ENCODE measurements at regions not wholly inside any gene's neighbourhood (a gene's known extent, or its start where the extent isn't known, plus 50 kb on each side); places are given as distances from the start of the nearest gene placed in this dataset.
"Not testable (repeated sequence)": the region's sequence is repeated elsewhere in the genome, so short reads cannot be mapped to it uniquely, and the experiment has no call there.

GRCh38 chr9:129561594-129562281 lies 59.2 kb downstream of the C9orf50 start:
- Histone ChIP-seq H3K4me3 (no peak overlapping the region), H3K36me3 (no peaks in the 10 kb centered on the region), H3K27me3 (no peaks in the 10 kb centered on the region), H3K9me3 (no peaks in the 10 kb centered on the region)
- no peak for DNase-seq

- H3K27me3 ChIP-seq = no peaks in the 10 kb centered on the region
- H3K9me3 ChIP-seq = no peaks in the 10 kb centered on the region
- H3K36me3 ChIP-seq = no peaks in the 10 kb centered on the region
- no peak for DNase-seq
- no peak overlapping the region for H3K4me3 ChIP-seq
Measured at GRCh38 chr9:129560881-129561306, 60.0 kb downstream of the C9orf50 start.

- Histone ChIP-seq H3K9me3 (no peaks in the 10 kb centered on the region), H3K36me3 (no peaks in the 10 kb centered on the region), H3K4me3 (no peak overlapping the region), H3K27me3 (no peaks in the 10 kb centered on the region)
- no peak for DNase-seq
Measured at GRCh38 chr9:129559506-129559881, 61.4 kb downstream of the C9orf50 start.

- DNase-seq = no peak
- H3K36me3 ChIP-seq = no peaks in the 10 kb centered on the region
- H3K4me3 ChIP-seq = no peak overlapping the region
- no peaks in the 10 kb centered on the region for H3K9me3 ChIP-seq
- no peaks in the 10 kb centered on the region for H3K27me3 ChIP-seq
Measured at GRCh38 chr9:129558551-129559505, 62.1 kb downstream of the C9orf50 start.

GRCh38 chr9:129558063-129558550 lies 62.8 kb downstream of the C9orf50 start:
- H3K4me3 ChIP-seq = no peak overlapping the region
- no peaks in the 10 kb centered on the region for H3K9me3 ChIP-seq
- H3K27me3 ChIP-seq = no peaks in the 10 kb centered on the region
- no peaks in the 10 kb centered on the region for H3K36me3 ChIP-seq
- DNase-seq = no peak

- Histone ChIP-seq H3K27me3 (no peaks in the 10 kb centered on the region), H3K9me3 (no peaks in the 10 kb centered on the region), H3K36me3 (no peaks in the 10 kb centered on the region), H3K4me3 (no peak overlapping the region)
- DNase-seq = no peak
Measured at GRCh38 chr9:129557192-129558036, 63.5 kb downstream of the C9orf50 start.

GRCh38 chr9:129556491-129557191 lies 64.3 kb downstream of the C9orf50 start:
- H3K4me3 ChIP-seq = no peak overlapping the region
- no peaks in the 10 kb centered on the region for H3K27me3 ChIP-seq
- no peaks in the 10 kb centered on the region for H3K36me3 ChIP-seq
- DNase-seq = no peak
- no peaks in the 10 kb centered on the region for H3K9me3 ChIP-seq

GRCh38 chr9:129555512-129556215 lies 65.2 kb downstream of the C9orf50 start:
- DNase-seq = no peak

GRCh38 chr9:129554649-129555048 lies 66.3 kb downstream of the C9orf50 start:
- Histone ChIP-seq H3K27me3 (no peaks in the 10 kb centered on the region), H3K36me3 (no peaks in the 10 kb centered on the region), H3K4me3 (no peak overlapping the region), H3K9me3 (no peaks in the 10 kb centered on the region)
- DNase-seq = no peak

More at GRCh38 chr9:129555512-129556215, 65.2 kb downstream of the C9orf50 start:
- Histone ChIP-seq H3K4me3 (no peak overlapping the region), H3K27me3 (no peaks in the 10 kb centered on the region), H3K9me3 (no peaks in the 10 kb centered on the region), H3K36me3 (no peaks in the 10 kb centered on the region)

GRCh38 chr9:129553277-129553676 lies 67.6 kb downstream of the C9orf50 start:
- Histone ChIP-seq H3K36me3 (no peaks in the 10 kb centered on the region), H3K4me3 (no peak overlapping the region), H3K27me3 (no peaks in the 10 kb centered on the region), H3K9me3 (no peaks in the 10 kb centered on the region)
- DNase-seq = no peak

GRCh38 chr9:129552064-129552463 lies 68.8 kb downstream of the C9orf50 start:
- H3K9me3 ChIP-seq = no peaks in the 10 kb centered on the region
- H3K4me3 ChIP-seq = no peak overlapping the region
- H3K27me3 ChIP-seq = no peaks in the 10 kb centered on the region
- no peak for DNase-seq
- no peaks in the 10 kb centered on the region for H3K36me3 ChIP-seq

GRCh38 chr9:129551393-129551973 lies 69.4 kb downstream of the C9orf50 start:
- Histone ChIP-seq H3K9me3 (no peaks in the 10 kb centered on the region), H3K36me3 (no peaks in the 10 kb centered on the region), H3K4me3 (no peak overlapping the region), H3K27me3 (no peaks in the 10 kb centered on the region)
- DNase-seq = no peak

- not testable (repeated sequence) for H3K36me3 ChIP-seq, DNase-seq, H3K9me3 ChIP-seq, H3K27me3 ChIP-seq, H3K4me3 ChIP-seq
Measured at GRCh38 chr9:129550977-129551376, 69.9 kb downstream of the C9orf50 start.

- no peaks in the 10 kb centered on the region for H3K9me3 ChIP-seq
- H3K36me3 ChIP-seq = no peaks in the 10 kb centered on the region
- no peaks in the 10 kb centered on the region for H3K27me3 ChIP-seq
- DNase-seq = peak; percentile 87
- peak overlapping the region; percentile 31 for H3K4me3 ChIP-seq
Measured at GRCh38 chr9:129550199-129550839, 70.6 kb downstream of the C9orf50 start.

GRCh38 chr9:129549684-129550083 lies 71.2 kb downstream of the C9orf50 start:
- Histone ChIP-seq H3K4me3 (peak overlapping the region; percentile 31), H3K36me3 (no peaks in the 10 kb centered on the region), H3K9me3 (no peaks in the 10 kb centered on the region), H3K27me3 (no peaks in the 10 kb centered on the region)
- no peak for DNase-seq
